HG03196 (cell line): ENCODE measurements at regions not wholly inside any gene's neighbourhood (a gene's known extent, or its start where the extent isn't known, plus 50 kb on each side); places are given as distances from the start of the nearest gene placed in this dataset.
"Not testable (repeated sequence)": the region's sequence is repeated elsewhere in the genome, so short reads cannot be mapped to it uniquely, and the experiment has no call there.

Experiments used
- ATAC-seq: cut with Tn5 transposase; IDR thresholded peaks from one replicate; pipeline ENCODE4 v1.9.1; 2021; ENCODE audit not compliant: unreplicated experiment

- ATAC-seq: no peak
Observed at GRCh38 chr4:126742885-126743284, 889.9 kb upstream of the INTU start.

GRCh38 chr4:126748736-126749135 lies 884.0 kb upstream of the INTU start:
- ATAC-seq: no peak

- no peak for ATAC-seq
Observed at GRCh38 chr4:126750723-126751122, 882.0 kb upstream of the INTU start.

- ATAC-seq: no peak
Observed at GRCh38 chr4:126752126-126752525, 880.6 kb upstream of the INTU start.

- ATAC-seq: no peak
Observed at GRCh38 chr4:126752702-126753101, 880.1 kb upstream of the INTU start.

- ATAC-seq: no peak
Observed at GRCh38 chr4:126753592-126753991, 879.2 kb upstream of the INTU start.

GRCh38 chr4:126755506-126755905 lies 877.3 kb upstream of the INTU start:
- no peak for ATAC-seq

GRCh38 chr4:126756050-126756829 lies 876.5 kb upstream of the INTU start:
- no peak for ATAC-seq

GRCh38 chr4:126757219-126757618 lies 875.5 kb upstream of the INTU start:
- no peak for ATAC-seq

GRCh38 chr4:126758493-126758892 lies 874.3 kb upstream of the INTU start:
- ATAC-seq: no peak

GRCh38 chr4:126761947-126762662 lies 870.7 kb upstream of the INTU start:
- ATAC-seq: no peak

GRCh38 chr4:126762663-126763247 lies 870.0 kb upstream of the INTU start:
- ATAC-seq: no peak

- ATAC-seq: no peak
Observed at GRCh38 chr4:126766241-126766640, 866.5 kb upstream of the INTU start.

- no peak for ATAC-seq
Observed at GRCh38 chr4:126768338-126768737, 864.4 kb upstream of the INTU start.

GRCh38 chr4:126770811-126771553 lies 861.8 kb upstream of the INTU start:
- ATAC-seq: not testable (repeated sequence)

GRCh38 chr4:126771618-126772017 lies 861.1 kb upstream of the INTU start:
- not testable (repeated sequence) for ATAC-seq

GRCh38 chr4:126772662-126773061 lies 860.1 kb upstream of the INTU start:
- ATAC-seq: no peak

- no peak for ATAC-seq
Observed at GRCh38 chr4:126775485-126776106, 857.2 kb upstream of the INTU start.

GRCh38 chr4:126776361-126776760 lies 856.4 kb upstream of the INTU start:
- ATAC-seq: no peak

- no peak for ATAC-seq
Observed at GRCh38 chr4:126777649-126778048, 855.1 kb upstream of the INTU start.

- ATAC-seq: no peak
Observed at GRCh38 chr4:126778348-126778747, 854.4 kb upstream of the INTU start.
